Mesodermal cell (in vitro differentiated cells): ENCODE measurements at regions not wholly inside any gene's neighbourhood (a gene's known extent, or its start where the extent isn't known, plus 50 kb on each side); places are given as distances from the start of the nearest gene placed in this dataset.

ENCODE experiments used
- H3K27ac ChIP-seq: 2 replicates; pipeline ENCODE4 v1.7.0; 2013; ENCODE audit warnings: mild to moderate bottlenecking, low read depth, low read length, moderate library complexity; ENCODE audit not compliant: severe bottlenecking
- H3K36me3 ChIP-seq: 2 replicates; pipeline ENCODE4 v1.7.1; 2013; ENCODE audit warnings: mild to moderate bottlenecking, low read length, moderate library complexity; ENCODE audit not compliant: control insufficient read depth, insufficient read depth
- H3K4me1 ChIP-seq: one replicate; pipeline ENCODE4 v1.7.1; 2013; ENCODE audit warnings: mild to moderate bottlenecking, low read length; ENCODE audit not compliant: insufficient read depth, control insufficient read depth, poor library complexity, severe bottlenecking
- H3K4me3 ChIP-seq: 2 replicates; pipeline ENCODE4 v1.7.0; 2013; ENCODE audit warnings: low read length, control low read depth, mild to moderate bottlenecking; ENCODE audit not compliant: insufficient read depth, poor library complexity, severe bottlenecking; ENCODE audit errors: extremely low read depth
- H3K9me3 ChIP-seq: 2 replicates; pipeline ENCODE4 v1.7.1; 2013; ENCODE audit warnings: mild to moderate bottlenecking, low read length, moderate library complexity; ENCODE audit not compliant: control insufficient read depth
- whole genome bisulfite sequencing, 2 experiments: methylation state at CpG; one replicate each; pipeline ENCODE4 v1.1.5; 2013; ENCODE audit warnings: missing lambda C conversion rate in 2 of 2; ENCODE audit not compliant: insufficient coverage in 2 of 2; 5-methylcytosine and 5-hydroxymethylcytosine counted together

GRCh38 chr6:105954148-105954547, 132.0 kb upstream of the PRDM1 start:
- peaks cover 8% of the 10 kb centered on the region for H3K4me1 ChIP-seq
- H3K27ac ChIP-seq = no peak overlapping the region
- H3K9me3 ChIP-seq = no peaks in the 10 kb centered on the region
- no peaks in the 10 kb centered on the region for H3K36me3 ChIP-seq
- 83 to 100% methylated on average over 1 to 2 of the region's 4 CpGs for WGBS, 2 experiments
- no peak overlapping the region for H3K4me3 ChIP-seq

GRCh38 chr6:105952772-105953690, 133.1 kb upstream of the PRDM1 start:
- 28 to 30% methylated on average over 2 to 3 of the region's 7 CpGs for WGBS, 2 experiments
- Histone ChIP-seq H3K27ac (no peak overlapping the region), H3K4me3 (no peak overlapping the region), H3K4me1 (peaks cover 8% of the 10 kb centered on the region), H3K9me3 (no peaks in the 10 kb centered on the region), H3K36me3 (no peaks in the 10 kb centered on the region)

- WGBS, 2 experiments = 63 to 82% methylated on average over 1 to 2 of the region's 3 CpGs
- H3K36me3 ChIP-seq = no peaks in the 10 kb centered on the region
- H3K9me3 ChIP-seq = no peaks in the 10 kb centered on the region
- H3K4me1 ChIP-seq = peaks cover 8% of the 10 kb centered on the region
- H3K4me3 ChIP-seq = no peak overlapping the region
- no peak overlapping the region for H3K27ac ChIP-seq
Observed at GRCh38 chr6:105952326-105952725, 133.8 kb upstream of the PRDM1 start.

- Histone ChIP-seq H3K36me3 (no peaks in the 10 kb centered on the region), H3K9me3 (no peaks in the 10 kb centered on the region), H3K27ac (no peak overlapping the region), H3K4me3 (no peak overlapping the region), H3K4me1 (peaks cover 8% of the 10 kb centered on the region)
- WGBS, 2 experiments = 93 to 100% methylated on average over 2 to 3 of the region's 4 CpGs
Observed at GRCh38 chr6:105951322-105951721, 134.8 kb upstream of the PRDM1 start.

- Histone ChIP-seq H3K4me3 (no peak overlapping the region), H3K36me3 (no peaks in the 10 kb centered on the region), H3K9me3 (no peaks in the 10 kb centered on the region), H3K27ac (no peak overlapping the region), H3K4me1 (peaks cover 8% of the 10 kb centered on the region)
- WGBS, 2 experiments = no CpG with 5 or more reads among the region's 2 CpGs
Observed at GRCh38 chr6:105949869-105950268, 136.3 kb upstream of the PRDM1 start.

GRCh38 chr6:105943514-105943913, 142.6 kb upstream of the PRDM1 start:
- H3K27ac ChIP-seq = no peak overlapping the region
- H3K4me1 ChIP-seq = peaks cover 5% of the 10 kb centered on the region
- H3K9me3 ChIP-seq = no peaks in the 10 kb centered on the region
- no CpG with 5 or more reads among the region's 2 CpGs for WGBS, 2 experiments
- H3K36me3 ChIP-seq = no peaks in the 10 kb centered on the region
- H3K4me3 ChIP-seq = no peak overlapping the region

- Histone ChIP-seq H3K4me1 (peaks cover 5% of the 10 kb centered on the region), H3K9me3 (no peaks in the 10 kb centered on the region), H3K4me3 (no peak overlapping the region), H3K36me3 (no peaks in the 10 kb centered on the region), H3K27ac (no peak overlapping the region)
- no CpG with 5 or more reads among the region's 2 CpGs for WGBS, 2 experiments
Observed at GRCh38 chr6:105941621-105942412, 144.3 kb upstream of the PRDM1 start.

GRCh38 chr6:105940990-105941389, 145.1 kb upstream of the PRDM1 start:
- WGBS, 2 experiments = 36 to 67% methylated on average over 1 of the region's 2 CpGs
- Histone ChIP-seq H3K4me3 (no peak overlapping the region), H3K4me1 (peaks cover 5% of the 10 kb centered on the region), H3K27ac (no peak overlapping the region), H3K9me3 (no peaks in the 10 kb centered on the region), H3K36me3 (no peaks in the 10 kb centered on the region)

- Histone ChIP-seq H3K9me3 (no peaks in the 10 kb centered on the region), H3K27ac (no peak overlapping the region), H3K4me3 (no peak overlapping the region), H3K36me3 (no peaks in the 10 kb centered on the region), H3K4me1 (peaks cover 5% of the 10 kb centered on the region)
- WGBS, 2 experiments = 91% methylated on average over 2 of the region's 2 CpGs; no CpG with 5 or more reads in 1 of the 2 experiments
Observed at GRCh38 chr6:105936972-105937371, 149.2 kb upstream of the PRDM1 start.

- 86 to 89% methylated on average over 2 of the region's 4 CpGs for WGBS, 2 experiments
- H3K4me3 ChIP-seq = no peak overlapping the region
- H3K27ac ChIP-seq = no peak overlapping the region
- no peaks in the 10 kb centered on the region for H3K36me3 ChIP-seq
- no peaks in the 10 kb centered on the region for H3K9me3 ChIP-seq
- H3K4me1 ChIP-seq = no peaks in the 10 kb centered on the region
Observed at GRCh38 chr6:105935416-105935815, 150.7 kb upstream of the PRDM1 start.
